Ishikawa (cell line): ENCODE measurements at regions not wholly inside any gene's neighbourhood (a gene's known extent, or its start where the extent isn't known, plus 50 kb on each side); places are given as distances from the start of the nearest gene placed in this dataset.

Experiments used
- CEBPB ChIP-seq: IDR thresholded peaks from 2 replicates; pipeline ENCODE4 v1.6.1; 2012
- CREB1 ChIP-seq: IDR thresholded peaks from 2 replicates; pipeline ENCODE4 v1.6.1; 2012; ENCODE audit warnings: low read depth
- EGR1 ChIP-seq: IDR thresholded peaks from 2 replicates; pipeline ENCODE4 v1.6.1; 2012
- EP300 ChIP-seq: IDR thresholded peaks from 2 replicates; pipeline ENCODE4 v1.6.1; 2012; ENCODE audit warnings: borderline replicate concordance
- FOXM1 ChIP-seq: IDR thresholded peaks from 2 replicates; pipeline ENCODE4 v1.6.1; 2012; ENCODE audit warnings: low read depth, borderline replicate concordance
- MAX ChIP-seq: IDR thresholded peaks from 2 replicates; pipeline ENCODE4 v1.6.1; 2012
- NFIC ChIP-seq: IDR thresholded peaks from 2 replicates; pipeline ENCODE4 v1.6.1; 2012
- RAD21 ChIP-seq: IDR thresholded peaks from 2 replicates; pipeline ENCODE4 v1.6.1; 2012; ENCODE audit warnings: low read depth
- TAF1 ChIP-seq: IDR thresholded peaks from 2 replicates; pipeline ENCODE4 v1.6.1; 2012; ENCODE audit warnings: low read depth, mild to moderate bottlenecking
- TCF12 ChIP-seq: IDR thresholded peaks from 2 replicates; pipeline ENCODE4 v1.6.1; 2012; ENCODE audit warnings: low read depth
- TEAD4 ChIP-seq: IDR thresholded peaks from 2 replicates; pipeline ENCODE4 v1.6.1; 2012
- YY1 ChIP-seq: IDR thresholded peaks from 2 replicates; pipeline ENCODE4 v1.6.1; 2012; ENCODE audit warnings: low read depth
- ZBTB7A ChIP-seq: IDR thresholded peaks from 2 replicates; pipeline ENCODE4 v1.6.1; 2012; ENCODE audit warnings: low read depth
- TF ChIP-seq, protein P1 (sequence below): IDR thresholded peaks from 2 replicates; pipeline ENCODE4 v1.6.1; 2012
- TF ChIP-seq, protein P2 (sequence below): IDR thresholded peaks from 2 replicates; pipeline ENCODE4 v1.6.1; 2012; ENCODE audit warnings: low read depth, mild to moderate bottlenecking

DNA sequence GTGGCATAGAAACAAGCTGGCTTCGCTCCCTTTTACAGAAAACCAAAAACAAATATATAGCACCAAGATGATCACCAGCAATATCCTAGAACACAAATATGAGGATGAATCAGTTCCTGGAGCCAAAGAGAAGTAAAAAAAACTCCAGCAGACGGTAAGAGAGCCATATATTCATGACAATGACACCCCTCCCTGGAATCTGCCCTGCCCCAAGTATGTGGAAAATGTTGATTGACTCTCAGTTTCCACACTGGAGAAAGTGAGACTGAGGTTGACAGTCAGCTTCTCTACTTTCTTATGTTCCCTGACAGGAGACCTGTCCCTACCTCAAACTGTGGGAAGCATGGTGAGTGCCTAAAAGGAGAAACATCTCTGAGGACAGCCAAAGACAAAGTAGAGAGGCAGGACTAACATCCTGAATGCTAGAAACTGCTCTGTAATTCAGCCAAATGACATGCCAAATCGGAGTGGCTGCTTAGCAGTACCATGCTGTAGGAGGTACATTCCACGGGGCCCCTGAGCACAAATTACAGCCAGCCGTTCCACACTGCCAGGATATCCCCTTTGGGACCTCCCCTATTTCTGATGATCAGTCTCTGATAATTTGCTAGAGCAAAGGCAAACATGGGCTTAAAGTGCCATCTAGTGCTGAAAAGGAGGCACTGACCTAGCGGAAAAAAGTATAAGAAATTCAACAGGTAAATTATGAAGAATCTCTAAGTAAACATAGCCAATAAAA lies 424.0 kb upstream of the RGMB start:
- TF ChIP-seq RAD21: peak; percentile 60
- no peak for TF ChIP-seq FOXM1

DNA sequence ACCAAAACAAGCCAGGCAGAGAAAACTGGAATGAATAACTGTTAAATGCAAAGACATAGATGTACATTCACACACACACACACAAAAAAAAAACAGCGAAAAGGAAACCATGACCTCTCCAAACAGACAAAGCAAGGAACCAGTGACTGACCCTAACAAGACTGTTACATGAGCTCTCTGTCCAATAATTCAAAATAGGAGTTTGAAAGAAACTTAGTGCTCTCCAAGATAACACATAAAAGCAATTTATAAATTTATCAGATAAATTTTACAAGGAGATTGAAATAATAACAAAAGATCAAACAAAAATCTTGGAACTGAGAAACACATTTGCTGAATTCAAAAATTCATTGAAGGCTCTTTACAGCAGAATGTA lies 423.5 kb upstream of the RGMB start:
- TF ChIP-seq EGR1 (no peak), TAF1 (no peak), NFIC (no peak), CEBPB (no peak), YY1 (no peak), CREB1 (no peak), FOXM1 (no peak), TEAD4 (no peak), TCF12 (no peak), EP300 (no peak), MAX (no peak), ZBTB7A (no peak), RAD21 (no peak)
- TF ChIP-seq, protein P1, sequence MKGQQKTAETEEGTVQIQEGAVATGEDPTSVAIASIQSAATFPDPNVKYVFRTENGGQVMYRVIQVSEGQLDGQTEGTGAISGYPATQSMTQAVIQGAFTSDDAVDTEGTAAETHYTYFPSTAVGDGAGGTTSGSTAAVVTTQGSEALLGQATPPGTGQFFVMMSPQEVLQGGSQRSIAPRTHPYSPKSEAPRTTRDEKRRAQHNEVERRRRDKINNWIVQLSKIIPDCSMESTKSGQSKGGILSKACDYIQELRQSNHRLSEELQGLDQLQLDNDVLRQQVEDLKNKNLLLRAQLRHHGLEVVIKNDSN: no peak
- TF ChIP-seq, protein P2, sequence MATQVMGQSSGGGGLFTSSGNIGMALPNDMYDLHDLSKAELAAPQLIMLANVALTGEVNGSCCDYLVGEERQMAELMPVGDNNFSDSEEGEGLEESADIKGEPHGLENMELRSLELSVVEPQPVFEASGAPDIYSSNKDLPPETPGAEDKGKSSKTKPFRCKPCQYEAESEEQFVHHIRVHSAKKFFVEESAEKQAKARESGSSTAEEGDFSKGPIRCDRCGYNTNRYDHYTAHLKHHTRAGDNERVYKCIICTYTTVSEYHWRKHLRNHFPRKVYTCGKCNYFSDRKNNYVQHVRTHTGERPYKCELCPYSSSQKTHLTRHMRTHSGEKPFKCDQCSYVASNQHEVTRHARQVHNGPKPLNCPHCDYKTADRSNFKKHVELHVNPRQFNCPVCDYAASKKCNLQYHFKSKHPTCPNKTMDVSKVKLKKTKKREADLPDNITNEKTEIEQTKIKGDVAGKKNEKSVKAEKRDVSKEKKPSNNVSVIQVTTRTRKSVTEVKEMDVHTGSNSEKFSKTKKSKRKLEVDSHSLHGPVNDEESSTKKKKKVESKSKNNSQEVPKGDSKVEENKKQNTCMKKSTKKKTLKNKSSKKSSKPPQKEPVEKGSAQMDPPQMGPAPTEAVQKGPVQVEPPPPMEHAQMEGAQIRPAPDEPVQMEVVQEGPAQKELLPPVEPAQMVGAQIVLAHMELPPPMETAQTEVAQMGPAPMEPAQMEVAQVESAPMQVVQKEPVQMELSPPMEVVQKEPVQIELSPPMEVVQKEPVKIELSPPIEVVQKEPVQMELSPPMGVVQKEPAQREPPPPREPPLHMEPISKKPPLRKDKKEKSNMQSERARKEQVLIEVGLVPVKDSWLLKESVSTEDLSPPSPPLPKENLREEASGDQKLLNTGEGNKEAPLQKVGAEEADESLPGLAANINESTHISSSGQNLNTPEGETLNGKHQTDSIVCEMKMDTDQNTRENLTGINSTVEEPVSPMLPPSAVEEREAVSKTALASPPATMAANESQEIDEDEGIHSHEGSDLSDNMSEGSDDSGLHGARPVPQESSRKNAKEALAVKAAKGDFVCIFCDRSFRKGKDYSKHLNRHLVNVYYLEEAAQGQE: no peak

- TF ChIP-seq FOXM1 (no peak), CREB1 (no peak), TCF12 (no peak), YY1 (no peak), MAX (no peak), EGR1 (no peak), NFIC (no peak), TEAD4 (no peak), ZBTB7A (no peak), RAD21 (no peak)
- TF ChIP-seq, protein P1: no peak
Measured at GRCh38 chr5:98354922-98355321, 418.5 kb upstream of the RGMB start.

DNA sequence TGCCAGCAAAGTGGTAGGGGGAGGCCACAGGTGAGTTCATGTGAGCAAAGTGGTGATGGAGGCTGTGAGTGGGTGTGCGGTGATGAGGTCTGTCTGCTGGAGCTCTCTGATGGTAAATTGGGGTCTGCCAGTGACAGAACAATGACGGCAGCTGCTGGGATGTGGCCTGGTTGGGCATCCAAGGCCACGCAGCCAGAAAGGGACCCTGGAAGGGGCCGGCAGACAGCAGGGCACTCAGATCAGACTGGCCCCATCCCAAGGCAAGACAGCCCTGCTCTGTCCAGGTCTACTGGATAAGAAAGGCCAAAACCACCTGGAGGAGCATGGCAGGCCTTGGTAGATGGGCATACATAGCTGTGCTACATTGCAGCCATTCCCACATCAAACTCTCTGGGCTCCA lies 412.9 kb upstream of the RGMB start:
- TF ChIP-seq EGR1 (no peak), TAF1 (no peak), NFIC (no peak), RAD21 (no peak), FOXM1 (no peak), ZBTB7A (no peak), YY1 (no peak), MAX (no peak), TEAD4 (no peak), EP300 (no peak), CEBPB (no peak), TCF12 (no peak), CREB1 (no peak)
- TF ChIP-seq, protein P2: no peak
- TF ChIP-seq, protein P1: no peak

DNA sequence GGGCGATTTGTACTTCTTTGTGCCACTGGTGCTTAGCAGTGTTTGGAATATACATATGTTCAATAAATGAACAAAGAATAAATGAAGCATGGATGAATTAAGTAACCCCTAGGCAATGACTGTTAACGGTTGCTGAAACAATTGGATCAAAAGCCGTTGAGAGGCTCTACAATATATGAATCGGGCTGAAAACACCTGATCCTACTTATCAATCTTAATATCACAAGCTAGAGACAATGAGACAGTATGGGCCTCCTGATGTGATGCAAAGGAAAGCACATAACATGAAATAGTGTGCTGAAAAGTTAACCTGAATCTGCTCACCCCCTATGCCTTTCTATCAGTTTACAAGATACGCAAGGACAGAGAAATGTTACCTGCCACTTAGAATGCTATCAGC lies 410.3 kb upstream of the RGMB start:
- TF ChIP-seq RAD21 (no peak), CREB1 (no peak), MAX (no peak), TCF12 (no peak), ZBTB7A (no peak)
